ENCODE measurements at regions not wholly inside any gene's neighbourhood (a gene's known extent, or its start where the extent isn't known, plus 50 kb on each side); places are given as distances from the start of the nearest gene placed in this dataset.

DNA sequence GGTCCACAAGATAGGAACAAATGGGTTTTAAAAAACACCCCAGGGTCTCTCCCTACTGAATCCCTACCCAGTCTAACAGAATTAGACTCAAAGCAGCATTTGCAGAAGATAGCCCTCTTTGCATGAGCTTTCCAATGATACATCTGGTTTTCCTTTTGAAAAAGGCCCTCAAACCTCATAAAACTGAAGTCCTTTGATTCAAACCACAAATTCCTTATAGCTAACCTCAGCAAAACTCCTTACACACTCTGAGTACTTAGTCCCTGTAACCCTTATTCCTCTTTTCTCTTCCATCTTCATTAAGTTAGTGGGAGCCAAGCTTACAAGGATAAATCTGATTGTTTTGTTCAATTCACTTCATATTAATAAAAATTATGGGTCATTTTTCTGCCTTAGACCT, 90.5 kb upstream of the TNC start:
- no TSS peak for BruUV-seq (replicated peaks)
- Histone ChIP-seq H3K27ac (ENCODE audit: low read length) (no peak overlapping the region), H3K9me3 (ENCODE audit: control insufficient read depth, insufficient read depth, low read depth, low read length) (no peaks in the 10 kb centered on the region), H3K27me3 (ENCODE audit: control insufficient read depth, insufficient read depth, low read length) (no peaks in the 10 kb centered on the region), H3K4me3 (ENCODE audit: low read depth in 2 of 2, low read length in 2 of 2) (no peak overlapping the region), H3K4me1 (ENCODE audit: control insufficient read depth, insufficient read depth, low read length) (no peaks in the 10 kb centered on the region), H3K36me3 (ENCODE audit: control insufficient read depth, insufficient read depth, low read length) (no peaks in the 10 kb centered on the region)
- TF ChIP-seq, protein P1, sequence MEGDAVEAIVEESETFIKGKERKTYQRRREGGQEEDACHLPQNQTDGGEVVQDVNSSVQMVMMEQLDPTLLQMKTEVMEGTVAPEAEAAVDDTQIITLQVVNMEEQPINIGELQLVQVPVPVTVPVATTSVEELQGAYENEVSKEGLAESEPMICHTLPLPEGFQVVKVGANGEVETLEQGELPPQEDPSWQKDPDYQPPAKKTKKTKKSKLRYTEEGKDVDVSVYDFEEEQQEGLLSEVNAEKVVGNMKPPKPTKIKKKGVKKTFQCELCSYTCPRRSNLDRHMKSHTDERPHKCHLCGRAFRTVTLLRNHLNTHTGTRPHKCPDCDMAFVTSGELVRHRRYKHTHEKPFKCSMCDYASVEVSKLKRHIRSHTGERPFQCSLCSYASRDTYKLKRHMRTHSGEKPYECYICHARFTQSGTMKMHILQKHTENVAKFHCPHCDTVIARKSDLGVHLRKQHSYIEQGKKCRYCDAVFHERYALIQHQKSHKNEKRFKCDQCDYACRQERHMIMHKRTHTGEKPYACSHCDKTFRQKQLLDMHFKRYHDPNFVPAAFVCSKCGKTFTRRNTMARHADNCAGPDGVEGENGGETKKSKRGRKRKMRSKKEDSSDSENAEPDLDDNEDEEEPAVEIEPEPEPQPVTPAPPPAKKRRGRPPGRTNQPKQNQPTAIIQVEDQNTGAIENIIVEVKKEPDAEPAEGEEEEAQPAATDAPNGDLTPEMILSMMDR (IDR thresholded peaks at IDR 0.05): no peak
- TF ChIP-seq, protein P2, sequence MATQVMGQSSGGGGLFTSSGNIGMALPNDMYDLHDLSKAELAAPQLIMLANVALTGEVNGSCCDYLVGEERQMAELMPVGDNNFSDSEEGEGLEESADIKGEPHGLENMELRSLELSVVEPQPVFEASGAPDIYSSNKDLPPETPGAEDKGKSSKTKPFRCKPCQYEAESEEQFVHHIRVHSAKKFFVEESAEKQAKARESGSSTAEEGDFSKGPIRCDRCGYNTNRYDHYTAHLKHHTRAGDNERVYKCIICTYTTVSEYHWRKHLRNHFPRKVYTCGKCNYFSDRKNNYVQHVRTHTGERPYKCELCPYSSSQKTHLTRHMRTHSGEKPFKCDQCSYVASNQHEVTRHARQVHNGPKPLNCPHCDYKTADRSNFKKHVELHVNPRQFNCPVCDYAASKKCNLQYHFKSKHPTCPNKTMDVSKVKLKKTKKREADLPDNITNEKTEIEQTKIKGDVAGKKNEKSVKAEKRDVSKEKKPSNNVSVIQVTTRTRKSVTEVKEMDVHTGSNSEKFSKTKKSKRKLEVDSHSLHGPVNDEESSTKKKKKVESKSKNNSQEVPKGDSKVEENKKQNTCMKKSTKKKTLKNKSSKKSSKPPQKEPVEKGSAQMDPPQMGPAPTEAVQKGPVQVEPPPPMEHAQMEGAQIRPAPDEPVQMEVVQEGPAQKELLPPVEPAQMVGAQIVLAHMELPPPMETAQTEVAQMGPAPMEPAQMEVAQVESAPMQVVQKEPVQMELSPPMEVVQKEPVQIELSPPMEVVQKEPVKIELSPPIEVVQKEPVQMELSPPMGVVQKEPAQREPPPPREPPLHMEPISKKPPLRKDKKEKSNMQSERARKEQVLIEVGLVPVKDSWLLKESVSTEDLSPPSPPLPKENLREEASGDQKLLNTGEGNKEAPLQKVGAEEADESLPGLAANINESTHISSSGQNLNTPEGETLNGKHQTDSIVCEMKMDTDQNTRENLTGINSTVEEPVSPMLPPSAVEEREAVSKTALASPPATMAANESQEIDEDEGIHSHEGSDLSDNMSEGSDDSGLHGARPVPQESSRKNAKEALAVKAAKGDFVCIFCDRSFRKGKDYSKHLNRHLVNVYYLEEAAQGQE (IDR thresholded peaks at IDR 0.05; ENCODE audit: insufficient read depth in 1 of 2, low read depth in 2 of 2, low read length in 1 of 2): no peak
- no peak for TF ChIP-seq POLR2AphosphoS5 (IDR thresholded peaks at IDR 0.05; ENCODE audit: low read depth, low read length)
- no peak for TF ChIP-seq TCF7L2 (IDR thresholded peaks at IDR 0.05; ENCODE audit: low read depth, low read length)
- no peak for TF ChIP-seq SIN3A (IDR thresholded peaks at IDR 0.05; ENCODE audit: borderline replicate concordance, insufficient read depth, low read depth, low read length)
- intact Hi-C loops (cut with micrococcal nuclease; ENCODE audit: unreplicated experiment) (no loop called here), in situ Hi-C loops (cut with HindIII; ENCODE audit: low pct_unique_long_range_greater_than_20kb, low sequenced_read_pairs) (no loop called here)
- no peak for DNase-seq (ENCODE audit: low read depth, low spot score)
- CTCF ChIA-PET: no interaction called here
- no peak for ATAC-seq
- POLR2A ChIA-PET: no interaction called here

DNA sequence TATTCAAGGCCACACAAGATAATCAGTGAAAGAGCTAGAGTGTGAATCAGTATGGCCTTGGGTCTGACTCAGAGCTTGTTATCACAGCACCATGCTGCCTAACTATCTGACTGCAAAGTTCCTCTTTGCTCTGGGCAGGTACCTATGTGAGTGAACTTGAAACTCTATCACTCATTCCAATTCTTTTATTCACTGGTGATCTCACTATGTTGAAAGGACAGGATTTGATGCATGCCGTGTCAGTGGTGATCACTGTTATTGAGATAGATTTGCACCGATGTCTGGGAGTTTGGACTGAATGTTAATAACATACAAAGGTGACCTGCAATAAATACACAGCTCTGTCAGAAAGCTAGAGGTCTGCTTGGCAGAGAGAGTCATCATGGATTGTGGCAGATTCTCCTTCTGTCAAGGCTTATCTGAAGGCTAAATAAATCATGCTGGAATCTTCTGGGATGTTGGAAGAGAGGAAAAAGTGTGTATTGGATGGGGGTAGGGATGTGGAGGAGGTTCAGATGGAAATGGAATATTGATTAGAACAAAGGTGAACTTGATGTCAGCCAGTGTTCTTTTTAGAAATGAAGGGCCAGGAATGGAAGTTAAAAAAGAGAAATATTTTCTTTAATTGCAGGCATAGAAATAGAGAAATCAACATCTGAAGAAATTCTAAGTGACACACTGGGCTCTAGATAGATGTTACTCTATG, 91.8 kb upstream of the TNC start:
- no TSS peak for BruUV-seq (replicated peaks)
- TF ChIP-seq, protein P1 (IDR thresholded peaks at IDR 0.05): no peak
- TF ChIP-seq SIN3A (IDR thresholded peaks at IDR 0.05; ENCODE audit: borderline replicate concordance, insufficient read depth, low read depth, low read length) (no peak), TCF7L2 (IDR thresholded peaks at IDR 0.05; ENCODE audit: low read depth, low read length) (no peak), POLR2AphosphoS5 (IDR thresholded peaks at IDR 0.05; ENCODE audit: low read depth, low read length) (no peak)
- TF ChIP-seq, protein P2 (IDR thresholded peaks at IDR 0.05; ENCODE audit: insufficient read depth in 1 of 2, low read depth in 2 of 2, low read length in 1 of 2): no peak
- Histone ChIP-seq H3K9me3 (ENCODE audit: control insufficient read depth, insufficient read depth, low read depth, low read length) (no peaks in the 10 kb centered on the region), H3K27ac (ENCODE audit: low read length) (no peak overlapping the region), H3K27me3 (ENCODE audit: control insufficient read depth, insufficient read depth, low read length) (no peaks in the 10 kb centered on the region), H3K36me3 (ENCODE audit: control insufficient read depth, insufficient read depth, low read length) (no peaks in the 10 kb centered on the region), H3K4me3 (ENCODE audit: low read depth in 2 of 2, low read length in 2 of 2) (no peak overlapping the region), H3K4me1 (ENCODE audit: control insufficient read depth, insufficient read depth, low read length) (no peaks in the 10 kb centered on the region)
- CTCF ChIA-PET: no interaction called here
- POLR2A ChIA-PET: no interaction called here
- DNase-seq (ENCODE audit: low read depth, low spot score): no peak
- in situ Hi-C loops (cut with HindIII; ENCODE audit: low pct_unique_long_range_greater_than_20kb, low sequenced_read_pairs): no loop called here
- no peak for ATAC-seq
- intact Hi-C loops (cut with micrococcal nuclease; ENCODE audit: unreplicated experiment): no loop called here
